ENCODE measurements at regions not wholly inside any gene's neighbourhood (a gene's known extent, or its start where the extent isn't known, plus 50 kb on each side); places are given as distances from the start of the nearest gene placed in this dataset.

DNA sequence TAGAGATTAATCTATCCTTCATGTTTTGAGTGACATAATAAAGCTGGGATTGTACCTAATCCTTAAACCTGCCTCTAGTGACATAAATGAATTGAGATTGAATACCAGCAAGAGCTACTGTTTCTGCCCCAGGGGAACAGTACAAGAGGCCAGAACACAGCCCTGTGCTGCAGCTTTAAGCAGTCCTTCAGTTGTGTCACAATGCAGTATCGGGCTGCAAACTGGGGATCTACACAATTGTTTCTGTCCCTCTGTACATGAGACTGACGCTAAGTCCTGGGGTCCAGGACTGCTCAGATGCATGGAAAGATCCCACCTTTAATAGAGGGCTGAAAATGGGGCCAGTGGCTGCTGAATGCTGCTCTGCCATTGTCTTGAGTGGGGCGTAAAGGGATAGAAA, 87.5 kb downstream of the MINAR1 start:
- H3K4me3 ChIP-seq (ENCODE audit: control insufficient read depth in 1 of 2, extremely low read depth in 1 of 2, low read length in 1 of 2): no peak overlapping the region
- H3K36me3 ChIP-seq (ENCODE audit: control insufficient read depth in 2 of 2, extremely low read depth in 1 of 2, insufficient read depth in 1 of 2, low read length in 1 of 2): no peaks in the 10 kb centered on the region
- DNase-seq: no peak
- ATAC-seq (replicated peaks in 1 of 4): no peak
- peaks cover under 1 to 5% of the 10 kb centered on the region in 2 experiments for H3K27me3 ChIP-seq (replicated peaks in 1 of 2; ENCODE audit: control insufficient read depth in 2 of 2, extremely low read depth in 1 of 2, insufficient read depth in 2 of 2, low read length in 1 of 2)
- Mint-ChIP-seq H3K4me1 (no peaks in the 10 kb centered on the region), H3K27me3 (peaks cover 12 to 18% of the 10 kb centered on the region in 2 donors), H3K27ac (no peak overlapping the region), H3K4me3 (no peak overlapping the region), H3K9me3 (no peaks in the 10 kb centered on the region), H3K36me3 (no peaks in the 10 kb centered on the region)
- no peaks in the 10 kb centered on the region for H3K9me3 ChIP-seq
- ChIA-PET POLR2A (no interaction called here), CTCF (no interaction called here)
- no peaks in the 10 kb centered on the region for H3K4me1 ChIP-seq (ENCODE audit: control insufficient read depth in 1 of 2, extremely low read depth in 1 of 2, insufficient read depth in 2 of 2, low read length in 2 of 2)
- no CpG with 5 or more reads among the region's 3 CpGs for WGBS (ENCODE audit: insufficient coverage)
- no peak overlapping the region for H3K27ac ChIP-seq (ENCODE audit: low read length)

DNA sequence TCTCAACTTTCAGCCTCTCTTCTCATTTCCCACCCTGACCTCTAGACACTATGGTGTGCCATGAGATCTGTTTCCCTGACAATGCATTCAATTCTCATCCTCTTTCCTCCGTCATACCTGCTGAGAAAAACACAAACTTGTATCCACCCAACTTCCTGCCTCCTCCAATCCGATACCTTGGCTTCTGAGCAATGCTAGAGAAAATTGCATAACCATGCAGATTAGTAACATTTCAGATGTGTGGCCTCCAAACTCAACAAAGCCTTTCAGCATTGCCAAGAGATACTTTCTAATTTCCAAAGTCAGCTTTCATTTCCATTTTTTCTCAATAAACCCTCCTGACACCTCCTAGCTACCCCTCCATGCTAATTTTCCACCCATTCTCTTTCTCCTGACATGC, 88.5 kb downstream of the MINAR1 start:
- Histone ChIP-seq H3K4me3 (ENCODE audit: control insufficient read depth in 1 of 2, extremely low read depth in 1 of 2, low read length in 1 of 2) (no peak overlapping the region), H3K9me3 (no peaks in the 10 kb centered on the region), H3K27ac (ENCODE audit: low read length) (no peak overlapping the region), H3K4me1 (ENCODE audit: control insufficient read depth in 1 of 2, extremely low read depth in 1 of 2, insufficient read depth in 2 of 2, low read length in 2 of 2) (no peaks in the 10 kb centered on the region), H3K27me3 (replicated peaks in 1 of 2; ENCODE audit: control insufficient read depth in 2 of 2, extremely low read depth in 1 of 2, insufficient read depth in 2 of 2, low read length in 1 of 2) (peaks cover 3 to 5% of the 10 kb centered on the region in 2 experiments), H3K36me3 (ENCODE audit: control insufficient read depth in 2 of 2, extremely low read depth in 1 of 2, insufficient read depth in 1 of 2, low read length in 1 of 2) (no peaks in the 10 kb centered on the region)
- ATAC-seq (replicated peaks in 1 of 4) (no peak), DNase-seq (no peak)
- POLR2A ChIA-PET: no interaction called here
- CTCF ChIA-PET: no interaction called here
- Mint-ChIP-seq H3K4me1 (no peaks in the 10 kb centered on the region), H3K4me3 (no peak overlapping the region), H3K36me3 (no peaks in the 10 kb centered on the region), H3K9me3 (no peaks in the 10 kb centered on the region), H3K27me3 (peaks cover 10 to 18% of the 10 kb centered on the region in 2 donors), H3K27ac (no peak overlapping the region)
- WGBS (ENCODE audit: insufficient coverage): 88% methylated on average over 2 of the region's 2 CpGs

DNA sequence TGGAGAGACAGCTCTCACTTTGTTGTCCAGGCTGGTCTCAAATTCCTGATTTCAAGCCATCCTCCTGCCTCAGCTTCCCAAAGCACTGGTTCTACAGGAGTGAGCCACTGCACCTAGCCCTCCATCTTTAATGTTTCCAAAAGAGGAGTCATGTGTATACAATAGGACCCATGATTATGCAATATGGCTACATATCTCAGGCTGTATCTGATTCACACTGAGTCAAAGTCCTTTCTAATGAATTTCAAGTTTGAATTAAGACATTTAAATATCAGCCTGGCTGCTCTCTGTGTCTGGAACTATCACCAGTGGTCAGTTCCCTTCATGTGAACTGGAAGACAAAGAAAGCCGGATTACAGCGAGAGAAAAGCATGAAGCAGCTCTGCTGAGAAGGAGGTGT, 90.5 kb downstream of the MINAR1 start:
- peaks cover 9 to 18% of the 10 kb centered on the region in 2 donors for H3K27me3 Mint-ChIP-seq
- peaks cover 5 to 9% of the 10 kb centered on the region in 2 experiments for H3K27me3 ChIP-seq (replicated peaks in 1 of 2; ENCODE audit: control insufficient read depth in 2 of 2, extremely low read depth in 1 of 2, insufficient read depth in 2 of 2, low read length in 1 of 2)
- no peaks in the 10 kb centered on the region for H3K36me3 Mint-ChIP-seq
- DNase-seq (no peak), ATAC-seq (replicated peaks in 1 of 4) (no peak)
- no peak overlapping the region for H3K27ac Mint-ChIP-seq
- H3K9me3 ChIP-seq: no peaks in the 10 kb centered on the region
- 93% methylated on average over 2 of the region's 2 CpGs for WGBS (ENCODE audit: insufficient coverage)
- no peaks in the 10 kb centered on the region for H3K9me3 Mint-ChIP-seq
- H3K4me3 ChIP-seq (ENCODE audit: control insufficient read depth in 1 of 2, extremely low read depth in 1 of 2, low read length in 1 of 2): no peak overlapping the region
- no peaks in the 10 kb centered on the region for H3K4me1 ChIP-seq (ENCODE audit: control insufficient read depth in 1 of 2, extremely low read depth in 1 of 2, insufficient read depth in 2 of 2, low read length in 2 of 2)
- ChIA-PET POLR2A (no interaction called here), CTCF (no interaction called here)
- H3K27ac ChIP-seq (ENCODE audit: low read length): no peak overlapping the region
- H3K36me3 ChIP-seq (ENCODE audit: control insufficient read depth in 2 of 2, extremely low read depth in 1 of 2, insufficient read depth in 1 of 2, low read length in 1 of 2): no peaks in the 10 kb centered on the region
- H3K4me1 Mint-ChIP-seq: no peaks in the 10 kb centered on the region
- no peak overlapping the region for H3K4me3 Mint-ChIP-seq

DNA sequence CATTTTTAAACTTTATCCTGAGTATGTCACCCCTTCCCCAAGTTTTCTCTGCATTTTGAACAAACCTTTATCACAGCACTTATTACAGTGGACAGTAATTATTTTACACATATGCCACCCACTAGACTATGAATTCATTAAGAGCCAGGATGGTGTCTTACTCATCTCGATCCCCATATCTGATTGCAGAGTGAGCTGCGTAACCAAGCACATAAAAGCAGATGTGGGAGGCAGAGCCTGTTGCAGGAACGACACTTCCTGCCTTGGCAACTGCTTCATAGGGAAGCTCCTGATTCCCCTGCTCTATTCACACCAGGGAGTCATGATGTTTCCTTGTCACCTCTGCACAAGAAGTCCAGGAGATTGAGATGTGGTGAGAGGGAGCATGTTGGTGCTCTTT, 91.1 kb downstream of the MINAR1 start:
- no peaks in the 10 kb centered on the region for H3K36me3 ChIP-seq (ENCODE audit: control insufficient read depth in 2 of 2, extremely low read depth in 1 of 2, insufficient read depth in 1 of 2, low read length in 1 of 2)
- no peak overlapping the region for H3K27ac Mint-ChIP-seq
- no CpG with 5 or more reads among the region's 3 CpGs for WGBS (ENCODE audit: insufficient coverage)
- H3K36me3 Mint-ChIP-seq: no peaks in the 10 kb centered on the region
- H3K9me3 ChIP-seq: no peaks in the 10 kb centered on the region
- H3K4me1 ChIP-seq (ENCODE audit: control insufficient read depth in 1 of 2, extremely low read depth in 1 of 2, insufficient read depth in 2 of 2, low read length in 2 of 2): no peaks in the 10 kb centered on the region
- peaks cover 3 to 9% of the 10 kb centered on the region in 2 experiments for H3K27me3 ChIP-seq (replicated peaks in 1 of 2; ENCODE audit: control insufficient read depth in 2 of 2, extremely low read depth in 1 of 2, insufficient read depth in 2 of 2, low read length in 1 of 2)
- no peak overlapping the region for H3K27ac ChIP-seq (ENCODE audit: low read length)
- ChIA-PET CTCF (no interaction called here), POLR2A (no interaction called here)
- no peak overlapping the region for H3K4me3 Mint-ChIP-seq
- H3K27me3 Mint-ChIP-seq: peaks cover 12 to 19% of the 10 kb centered on the region in 2 donors
- no peaks in the 10 kb centered on the region for H3K9me3 Mint-ChIP-seq
- no peak for DNase-seq
- no peak for ATAC-seq (replicated peaks in 1 of 4)
- no peak overlapping the region for H3K4me3 ChIP-seq (ENCODE audit: control insufficient read depth in 1 of 2, extremely low read depth in 1 of 2, low read length in 1 of 2)
- H3K4me1 Mint-ChIP-seq: no peaks in the 10 kb centered on the region

GRCh38 chr15:79524531-79524930, 92.4 kb downstream of the MINAR1 start:
- H3K27me3 ChIP-seq (replicated peaks in 1 of 2; ENCODE audit: control insufficient read depth in 2 of 2, extremely low read depth in 1 of 2, insufficient read depth in 2 of 2, low read length in 1 of 2): peaks cover 0 to 9% of the 10 kb centered on the region in 2 experiments
- no peak overlapping the region for H3K27ac ChIP-seq (ENCODE audit: low read length)
- Mint-ChIP-seq H3K27ac (no peak overlapping the region), H3K4me3 (no peak overlapping the region), H3K36me3 (no peaks in the 10 kb centered on the region), H3K27me3 (peaks cover 17% of the 10 kb centered on the region in 2 donors), H3K9me3 (no peaks in the 10 kb centered on the region), H3K4me1 (no peaks in the 10 kb centered on the region)
- no peaks in the 10 kb centered on the region for H3K9me3 ChIP-seq
- ChIA-PET CTCF (no interaction called here), POLR2A (no interaction called here)
- no peaks in the 10 kb centered on the region for H3K36me3 ChIP-seq (ENCODE audit: control insufficient read depth in 2 of 2, extremely low read depth in 1 of 2, insufficient read depth in 1 of 2, low read length in 1 of 2)
- no peaks in the 10 kb centered on the region for H3K4me1 ChIP-seq (ENCODE audit: control insufficient read depth in 1 of 2, extremely low read depth in 1 of 2, insufficient read depth in 2 of 2, low read length in 2 of 2)
- no peak overlapping the region for H3K4me3 ChIP-seq (ENCODE audit: control insufficient read depth in 1 of 2, extremely low read depth in 1 of 2, low read length in 1 of 2)
- DNase-seq: no peak
- ATAC-seq (replicated peaks in 1 of 4): no peak
- 100% methylated on average over 1 of the region's 3 CpGs for WGBS (ENCODE audit: insufficient coverage)

GRCh38 chr15:79526376-79526775, 94.2 kb downstream of the MINAR1 start:
- no peaks in the 10 kb centered on the region for H3K4me1 ChIP-seq (ENCODE audit: control insufficient read depth in 1 of 2, extremely low read depth in 1 of 2, insufficient read depth in 2 of 2, low read length in 2 of 2)
- no peak overlapping the region for H3K4me3 ChIP-seq (ENCODE audit: control insufficient read depth in 1 of 2, extremely low read depth in 1 of 2, low read length in 1 of 2)
- H3K27me3 Mint-ChIP-seq: peaks cover 18 to 23% of the 10 kb centered on the region in 2 donors
- H3K4me1 Mint-ChIP-seq: no peaks in the 10 kb centered on the region
- H3K9me3 Mint-ChIP-seq: no peaks in the 10 kb centered on the region
- H3K36me3 ChIP-seq (ENCODE audit: control insufficient read depth in 2 of 2, extremely low read depth in 1 of 2, insufficient read depth in 1 of 2, low read length in 1 of 2): no peaks in the 10 kb centered on the region
- H3K27me3 ChIP-seq (replicated peaks in 1 of 2; ENCODE audit: control insufficient read depth in 2 of 2, extremely low read depth in 1 of 2, insufficient read depth in 2 of 2, low read length in 1 of 2): peaks cover 0 to 9% of the 10 kb centered on the region in 2 experiments
- ChIA-PET CTCF (no interaction called here), POLR2A (no interaction called here)
- H3K27ac ChIP-seq (ENCODE audit: low read length): no peak overlapping the region
- no peaks in the 10 kb centered on the region for H3K9me3 ChIP-seq
- H3K27ac Mint-ChIP-seq: no peak overlapping the region
- 80% methylated on average over 3 of the region's 3 CpGs for WGBS (ENCODE audit: insufficient coverage)
- H3K36me3 Mint-ChIP-seq: no peaks in the 10 kb centered on the region
- no peak for DNase-seq
- ATAC-seq (replicated peaks in 1 of 4): no peak
- H3K4me3 Mint-ChIP-seq: no peak overlapping the region

DNA sequence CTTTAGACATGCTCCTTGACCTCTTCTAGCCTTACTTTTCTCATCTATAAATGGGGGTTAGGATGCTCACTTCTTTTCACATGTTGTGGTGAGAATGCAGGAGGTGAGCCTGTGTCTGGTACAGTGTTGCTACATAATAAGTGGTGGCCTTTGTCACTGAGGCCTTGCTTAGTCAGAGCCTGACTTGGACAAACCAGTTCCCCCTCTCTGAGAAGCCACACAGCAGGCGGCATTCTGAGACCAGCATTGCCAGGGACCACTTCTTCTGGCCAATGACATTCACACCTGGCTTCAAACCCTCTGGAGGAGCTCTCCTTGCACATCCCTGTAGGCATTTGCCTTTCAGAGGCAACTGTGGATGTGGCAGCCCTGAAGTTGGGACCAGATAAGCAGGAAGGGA, 95.7 kb downstream of the MINAR1 start:
- POLR2A ChIA-PET: no interaction called here
- peaks cover 18 to 26% of the 10 kb centered on the region in 2 donors for H3K27me3 Mint-ChIP-seq
- no peak overlapping the region for H3K4me3 ChIP-seq (ENCODE audit: control insufficient read depth in 1 of 2, extremely low read depth in 1 of 2, low read length in 1 of 2)
- DNase-seq (no peak), ATAC-seq (replicated peaks in 1 of 4) (no peak)
- CTCF ChIA-PET: no interaction called here
- H3K4me1 ChIP-seq (ENCODE audit: control insufficient read depth in 1 of 2, extremely low read depth in 1 of 2, insufficient read depth in 2 of 2, low read length in 2 of 2): no peaks in the 10 kb centered on the region
- H3K27ac ChIP-seq (ENCODE audit: low read length): no peak overlapping the region
- H3K36me3 ChIP-seq (ENCODE audit: control insufficient read depth in 2 of 2, extremely low read depth in 1 of 2, insufficient read depth in 1 of 2, low read length in 1 of 2): no peaks in the 10 kb centered on the region
- no peaks in the 10 kb centered on the region for H3K4me1 Mint-ChIP-seq
- peaks cover 0 to 4% (median 4%) of the 10 kb centered on the region in 3 donors for H3K9me3 Mint-ChIP-seq
- H3K27ac Mint-ChIP-seq: no peak overlapping the region
- H3K36me3 Mint-ChIP-seq: no peaks in the 10 kb centered on the region
- no peak overlapping the region for H3K4me3 Mint-ChIP-seq
- peaks cover 0 to 10% of the 10 kb centered on the region in 2 experiments for H3K27me3 ChIP-seq (replicated peaks in 1 of 2; ENCODE audit: control insufficient read depth in 2 of 2, extremely low read depth in 1 of 2, insufficient read depth in 2 of 2, low read length in 1 of 2)
- no peaks in the 10 kb centered on the region for H3K9me3 ChIP-seq
- no CpG with 5 or more reads among the region's 1 CpG for WGBS (ENCODE audit: insufficient coverage)

Data from T-cell (primary cell).